ENCODE measurements at regions not wholly inside any gene's neighbourhood (a gene's known extent, or its start where the extent isn't known, plus 50 kb on each side); places are given as distances from the start of the nearest gene placed in this dataset.

DNA sequence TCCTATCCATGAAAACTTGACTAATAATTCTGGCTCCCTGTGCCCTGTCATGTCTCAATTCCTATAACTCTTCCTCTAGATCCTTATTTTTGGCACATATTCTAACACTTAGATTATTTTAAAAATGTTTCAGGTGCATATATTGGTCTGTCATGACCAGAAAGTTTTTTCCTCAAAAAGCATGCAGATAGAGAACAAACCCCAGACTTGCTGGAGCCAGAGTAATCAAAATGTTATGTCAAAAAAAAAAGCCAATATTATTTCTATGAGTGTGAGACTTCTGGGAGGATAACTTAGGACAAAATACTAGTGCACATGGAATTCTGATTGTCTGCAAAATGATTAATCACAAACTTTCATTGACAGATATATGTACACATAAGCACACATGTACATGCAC lies 135.1 kb upstream of the MROH9 start:
- no peak overlapping the region for H3K27ac ChIP-seq (ENCODE audit: control insufficient read depth, insufficient read depth, low read length)
- H4K20me1 ChIP-seq (ENCODE audit: control insufficient read depth, extremely low read depth, insufficient read depth, low read length): no peaks in the 10 kb centered on the region
- H3K4me3 ChIP-seq (ENCODE audit: control insufficient read depth in 2 of 3, extremely low read depth in 1 of 3, insufficient read depth in 2 of 3, low read depth in 1 of 3, low read length in 3 of 3): no peak overlapping the region
- FAIRE-seq (no peak), DNase-seq (ENCODE audit: low read depth, low spot score) (no peak)
- H2AFZ ChIP-seq (ENCODE audit: control insufficient read depth, low read length): no peak overlapping the region
- no peak overlapping the region for H3K4me2 ChIP-seq (ENCODE audit: control insufficient read depth, extremely low read depth, insufficient read depth, low read depth, low read length)
- H3K9me3 ChIP-seq (ENCODE audit: control insufficient read depth, low read depth, low read length): no peaks in the 10 kb centered on the region
- no peak overlapping the region for H3K9ac ChIP-seq (ENCODE audit: control insufficient read depth, extremely low read depth, insufficient read depth, low read length)
- H3K27me3 ChIP-seq (ENCODE audit: control insufficient read depth, extremely low read depth, insufficient read depth, low read length): no peaks in the 10 kb centered on the region
- no peak for TF ChIP-seq EZH2 (IDR thresholded peaks at IDR 0.05; ENCODE audit: low read length)
- TF ChIP-seq, protein P1, sequence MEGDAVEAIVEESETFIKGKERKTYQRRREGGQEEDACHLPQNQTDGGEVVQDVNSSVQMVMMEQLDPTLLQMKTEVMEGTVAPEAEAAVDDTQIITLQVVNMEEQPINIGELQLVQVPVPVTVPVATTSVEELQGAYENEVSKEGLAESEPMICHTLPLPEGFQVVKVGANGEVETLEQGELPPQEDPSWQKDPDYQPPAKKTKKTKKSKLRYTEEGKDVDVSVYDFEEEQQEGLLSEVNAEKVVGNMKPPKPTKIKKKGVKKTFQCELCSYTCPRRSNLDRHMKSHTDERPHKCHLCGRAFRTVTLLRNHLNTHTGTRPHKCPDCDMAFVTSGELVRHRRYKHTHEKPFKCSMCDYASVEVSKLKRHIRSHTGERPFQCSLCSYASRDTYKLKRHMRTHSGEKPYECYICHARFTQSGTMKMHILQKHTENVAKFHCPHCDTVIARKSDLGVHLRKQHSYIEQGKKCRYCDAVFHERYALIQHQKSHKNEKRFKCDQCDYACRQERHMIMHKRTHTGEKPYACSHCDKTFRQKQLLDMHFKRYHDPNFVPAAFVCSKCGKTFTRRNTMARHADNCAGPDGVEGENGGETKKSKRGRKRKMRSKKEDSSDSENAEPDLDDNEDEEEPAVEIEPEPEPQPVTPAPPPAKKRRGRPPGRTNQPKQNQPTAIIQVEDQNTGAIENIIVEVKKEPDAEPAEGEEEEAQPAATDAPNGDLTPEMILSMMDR (optimal IDR thresholded peaks at IDR 0.05 in 1 of 3, IDR thresholded peaks at IDR 0.05 in 1 of 3, conservative IDR thresholded peaks at IDR 0.05 in 1 of 3; ENCODE audit: extremely low read depth in 1 of 3, insufficient read depth in 2 of 3, low read length in 3 of 3): no peak
- no peaks in the 10 kb centered on the region for H3K4me1 ChIP-seq (ENCODE audit: control insufficient read depth, extremely low read depth, insufficient read depth, low read length)
- dilution Hi-C loops (cut with MboI; ENCODE audit: extremely low pct_ligation_motif_present, low sequenced_read_pairs): no loop called here
- H3K9me1 ChIP-seq (ENCODE audit: control insufficient read depth, extremely low read depth, insufficient read depth, low read length): no peaks in the 10 kb centered on the region
- H3K36me3 ChIP-seq (ENCODE audit: control insufficient read depth in 2 of 2, extremely low read depth in 1 of 2, insufficient read depth in 2 of 2, low read length in 2 of 2): no peaks in the 10 kb centered on the region
- H3K79me2 ChIP-seq (ENCODE audit: control insufficient read depth, insufficient read depth, low read length): no peaks in the 10 kb centered on the region

DNA sequence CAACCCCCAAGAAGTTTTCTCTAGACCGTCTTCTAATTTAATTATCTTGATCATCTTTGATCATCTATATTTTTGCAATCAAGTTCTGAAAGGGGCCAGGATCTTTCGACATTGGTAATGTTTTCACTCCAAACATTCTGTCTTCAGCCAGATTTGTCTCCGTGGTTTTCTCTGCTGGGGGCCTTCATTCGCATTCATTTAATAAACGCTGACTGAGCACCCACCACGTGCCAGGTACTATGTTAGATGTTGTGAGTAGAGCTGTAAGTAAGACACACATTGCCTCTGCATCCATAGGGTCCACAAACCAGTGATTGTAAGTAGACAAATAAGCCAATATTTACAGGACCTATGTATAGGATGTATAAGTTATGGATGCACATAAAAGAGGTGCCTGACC lies 134.5 kb upstream of the MROH9 start:
- Histone ChIP-seq H3K4me3 (ENCODE audit: control insufficient read depth in 2 of 3, extremely low read depth in 1 of 3, insufficient read depth in 2 of 3, low read depth in 1 of 3, low read length in 3 of 3) (no peak overlapping the region), H3K9me3 (ENCODE audit: control insufficient read depth, low read depth, low read length) (no peaks in the 10 kb centered on the region), H3K27me3 (ENCODE audit: control insufficient read depth, extremely low read depth, insufficient read depth, low read length) (no peaks in the 10 kb centered on the region), H3K9ac (ENCODE audit: control insufficient read depth, extremely low read depth, insufficient read depth, low read length) (no peak overlapping the region), H3K4me1 (ENCODE audit: control insufficient read depth, extremely low read depth, insufficient read depth, low read length) (no peaks in the 10 kb centered on the region), H3K9me1 (ENCODE audit: control insufficient read depth, extremely low read depth, insufficient read depth, low read length) (no peaks in the 10 kb centered on the region), H3K79me2 (ENCODE audit: control insufficient read depth, insufficient read depth, low read length) (no peaks in the 10 kb centered on the region), H3K36me3 (ENCODE audit: control insufficient read depth in 2 of 2, extremely low read depth in 1 of 2, insufficient read depth in 2 of 2, low read length in 2 of 2) (no peaks in the 10 kb centered on the region), H4K20me1 (ENCODE audit: control insufficient read depth, extremely low read depth, insufficient read depth, low read length) (no peaks in the 10 kb centered on the region), H2AFZ (ENCODE audit: control insufficient read depth, low read length) (no peak overlapping the region), H3K4me2 (ENCODE audit: control insufficient read depth, extremely low read depth, insufficient read depth, low read depth, low read length) (no peak overlapping the region), H3K27ac (ENCODE audit: control insufficient read depth, insufficient read depth, low read length) (no peak overlapping the region)
- FAIRE-seq (no peak), DNase-seq (ENCODE audit: low read depth, low spot score) (no peak)
- TF ChIP-seq EZH2 (IDR thresholded peaks at IDR 0.05; ENCODE audit: low read length): no peak
- TF ChIP-seq, protein P1 (optimal IDR thresholded peaks at IDR 0.05 in 1 of 3, IDR thresholded peaks at IDR 0.05 in 1 of 3, conservative IDR thresholded peaks at IDR 0.05 in 1 of 3; ENCODE audit: extremely low read depth in 1 of 3, insufficient read depth in 2 of 3, low read length in 3 of 3): no peak
- dilution Hi-C loops (cut with MboI; ENCODE audit: extremely low pct_ligation_motif_present, low sequenced_read_pairs): no loop called here
